ENCODE measurements at regions not wholly inside any gene's neighbourhood (a gene's known extent, or its start where the extent isn't known, plus 50 kb on each side); places are given as distances from the start of the nearest gene placed in this dataset.

GRCh38 chr3:22568285-22568684 lies 634.8 kb upstream of the UBE2E2 start:
- no peak overlapping the region for H3K27ac ChIP-seq (ENCODE audit: low read depth, low read length)
- H3K4me1 ChIP-seq (ENCODE audit: control insufficient read depth in 1 of 2, insufficient read depth in 2 of 2, low read length in 2 of 2) = no peaks in the 10 kb centered on the region
- POLR2A ChIA-PET = no interaction called here
- TF ChIP-seq ATF3 (IDR thresholded peaks at IDR 0.05) = no peak
- no peak for TF ChIP-seq MAX (IDR thresholded peaks at IDR 0.05)
- TF ChIP-seq, protein P1, sequence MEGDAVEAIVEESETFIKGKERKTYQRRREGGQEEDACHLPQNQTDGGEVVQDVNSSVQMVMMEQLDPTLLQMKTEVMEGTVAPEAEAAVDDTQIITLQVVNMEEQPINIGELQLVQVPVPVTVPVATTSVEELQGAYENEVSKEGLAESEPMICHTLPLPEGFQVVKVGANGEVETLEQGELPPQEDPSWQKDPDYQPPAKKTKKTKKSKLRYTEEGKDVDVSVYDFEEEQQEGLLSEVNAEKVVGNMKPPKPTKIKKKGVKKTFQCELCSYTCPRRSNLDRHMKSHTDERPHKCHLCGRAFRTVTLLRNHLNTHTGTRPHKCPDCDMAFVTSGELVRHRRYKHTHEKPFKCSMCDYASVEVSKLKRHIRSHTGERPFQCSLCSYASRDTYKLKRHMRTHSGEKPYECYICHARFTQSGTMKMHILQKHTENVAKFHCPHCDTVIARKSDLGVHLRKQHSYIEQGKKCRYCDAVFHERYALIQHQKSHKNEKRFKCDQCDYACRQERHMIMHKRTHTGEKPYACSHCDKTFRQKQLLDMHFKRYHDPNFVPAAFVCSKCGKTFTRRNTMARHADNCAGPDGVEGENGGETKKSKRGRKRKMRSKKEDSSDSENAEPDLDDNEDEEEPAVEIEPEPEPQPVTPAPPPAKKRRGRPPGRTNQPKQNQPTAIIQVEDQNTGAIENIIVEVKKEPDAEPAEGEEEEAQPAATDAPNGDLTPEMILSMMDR (IDR thresholded peaks at IDR 0.05 in 2 of 3, conservative IDR thresholded peaks at IDR 0.05 in 1 of 3; ENCODE audit: borderline replicate concordance in 1 of 3, insufficient read depth in 1 of 3, low read depth in 2 of 3, low read length in 2 of 3) = no peak
- no peak for TF ChIP-seq EZH2 (IDR thresholded peaks at IDR 0.05)
- no peak for TF ChIP-seq YY1 (IDR thresholded peaks at IDR 0.05; ENCODE audit: extremely low read depth, insufficient replicate concordance, low read depth, low read length)
- TF ChIP-seq EGR1 (IDR thresholded peaks at IDR 0.05; ENCODE audit: low read depth) = no peak
- no peak for TF ChIP-seq RAD21 (IDR thresholded peaks at IDR 0.05; ENCODE audit: low read depth)
- TF ChIP-seq CBX3 (IDR thresholded peaks at IDR 0.05; ENCODE audit: low read depth) = no peak
- no peak for TF ChIP-seq ELF1 (IDR thresholded peaks at IDR 0.05; ENCODE audit: borderline replicate concordance, low read depth)
- TF ChIP-seq JUND (IDR thresholded peaks at IDR 0.05) = no peak
- no peak for TF ChIP-seq TCF7L2 (IDR thresholded peaks at IDR 0.05; ENCODE audit: borderline replicate concordance, extremely low read depth, insufficient read depth, insufficient read length)
- TF ChIP-seq, protein P2, sequence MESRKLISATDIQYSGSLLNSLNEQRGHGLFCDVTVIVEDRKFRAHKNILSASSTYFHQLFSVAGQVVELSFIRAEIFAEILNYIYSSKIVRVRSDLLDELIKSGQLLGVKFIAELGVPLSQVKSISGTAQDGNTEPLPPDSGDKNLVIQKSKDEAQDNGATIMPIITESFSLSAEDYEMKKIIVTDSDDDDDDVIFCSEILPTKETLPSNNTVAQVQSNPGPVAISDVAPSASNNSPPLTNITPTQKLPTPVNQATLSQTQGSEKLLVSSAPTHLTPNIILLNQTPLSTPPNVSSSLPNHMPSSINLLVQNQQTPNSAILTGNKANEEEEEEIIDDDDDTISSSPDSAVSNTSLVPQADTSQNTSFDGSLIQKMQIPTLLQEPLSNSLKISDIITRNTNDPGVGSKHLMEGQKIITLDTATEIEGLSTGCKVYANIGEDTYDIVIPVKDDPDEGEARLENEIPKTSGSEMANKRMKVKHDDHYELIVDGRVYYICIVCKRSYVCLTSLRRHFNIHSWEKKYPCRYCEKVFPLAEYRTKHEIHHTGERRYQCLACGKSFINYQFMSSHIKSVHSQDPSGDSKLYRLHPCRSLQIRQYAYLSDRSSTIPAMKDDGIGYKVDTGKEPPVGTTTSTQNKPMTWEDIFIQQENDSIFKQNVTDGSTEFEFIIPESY (IDR thresholded peaks at IDR 0.05; ENCODE audit: extremely low read depth, insufficient replicate concordance, low read length) = no peak
- no peak for TF ChIP-seq SIN3A (IDR thresholded peaks at IDR 0.05; ENCODE audit: low read depth)
- no peak for TF ChIP-seq CEBPB (IDR thresholded peaks at IDR 0.05; ENCODE audit: low read depth)
- TF ChIP-seq POLR2A (IDR thresholded peaks at IDR 0.05; ENCODE audit: borderline replicate concordance, extremely low read depth, insufficient read depth, insufficient read length) = no peak
- TF ChIP-seq SRF (IDR thresholded peaks at IDR 0.05; ENCODE audit: low read depth) = no peak
- TF ChIP-seq EZH2phosphoT487 (IDR thresholded peaks at IDR 0.05; ENCODE audit: borderline replicate concordance) = no peak
- no peak for TF ChIP-seq SP1 (IDR thresholded peaks at IDR 0.05; ENCODE audit: low read depth)
- TF ChIP-seq POLR2AphosphoS5 (IDR thresholded peaks at IDR 0.05; ENCODE audit: low read depth, low read length) = no peak
- H3K9me3 ChIP-seq (ENCODE audit: control insufficient read depth in 1 of 2, insufficient read depth in 1 of 2, low read depth in 1 of 2, low read length in 2 of 2) = peaks cover 0 to 5% of the 10 kb centered on the region in 2 experiments; a peak in 1 of 4 replicates
- ATAC-seq = no peak
- H2AFZ ChIP-seq (ENCODE audit: low read depth, low read length, poor library complexity, severe bottlenecking) = no peak overlapping the region
- H3K4me2 ChIP-seq (ENCODE audit: low read length) = no peak overlapping the region
- no peaks in the 10 kb centered on the region for H3K27me3 ChIP-seq (ENCODE audit: insufficient read depth, low read length)
- H3K79me2 ChIP-seq (ENCODE audit: insufficient read depth, low read length) = no peaks in the 10 kb centered on the region
- H3K9me2 ChIP-seq (ENCODE audit: insufficient read depth) = no peaks in the 10 kb centered on the region
- intact Hi-C loops (cut with micrococcal nuclease) = no loop called here
- CTCF ChIA-PET = no interaction called here
- no peaks in the 10 kb centered on the region for H4K20me1 ChIP-seq (ENCODE audit: insufficient read depth)
- no peak overlapping the region for H3K4me3 ChIP-seq (replicated peaks in 1 of 2; ENCODE audit: low read depth in 1 of 2, low read length in 2 of 2)
- no TSS peak for BruUV-seq (replicated peaks)
- DNase-seq (ENCODE audit: low read depth, low spot score) = no peak
- no peak overlapping the region for H3K9ac ChIP-seq (ENCODE audit: low read length)
- RAD21 ChIA-PET (ENCODE audit: low non-redundant PET in 1 of 2, low total read pairs in 2 of 2, uncharacterized antibody in 2 of 2, unreplicated experiment in 2 of 2) = no interaction called here
- no peaks in the 10 kb centered on the region for H3K36me3 ChIP-seq (ENCODE audit: control insufficient read depth in 1 of 2, insufficient read depth in 2 of 2, low read length in 2 of 2)
